HG02970 (cell line): ENCODE measurements at regions not wholly inside any gene's neighbourhood (a gene's known extent, or its start where the extent isn't known, plus 50 kb on each side); places are given as distances from the start of the nearest gene placed in this dataset.

ENCODE experiments used
- ATAC-seq: cut with Tn5 transposase; IDR thresholded peaks from one replicate; pipeline ENCODE4 v1.9.1; 2021; ENCODE audit warnings: mild to moderate bottlenecking, moderate library complexity, moderate number of reproducible peaks; ENCODE audit not compliant: unreplicated experiment, low FRiP score

GRCh38 chr7:10210000-10210399 is 763.7 kb upstream of the PHF14 start:
- ATAC-seq, result no peak

GRCh38 chr7:10211016-10211415 is 762.7 kb upstream of the PHF14 start:
- no peak for ATAC-seq

GRCh38 chr7:10211861-10212260 is 761.8 kb upstream of the PHF14 start:
- no peak for ATAC-seq

GRCh38 chr7:10212649-10213048 is 761.0 kb upstream of the PHF14 start:
- no peak for ATAC-seq

- no peak for ATAC-seq
Observed at GRCh38 chr7:10216462-10216861, 757.2 kb upstream of the PHF14 start.

- no peak for ATAC-seq
Observed at GRCh38 chr7:10221084-10221483, 752.6 kb upstream of the PHF14 start.

GRCh38 chr7:10222976-10223375 is 750.7 kb upstream of the PHF14 start:
- no peak for ATAC-seq

- no peak for ATAC-seq
Observed at GRCh38 chr7:10225275-10225674, 748.4 kb upstream of the PHF14 start.

GRCh38 chr7:10237306-10237705 is 736.4 kb upstream of the PHF14 start:
- no peak for ATAC-seq

- no peak for ATAC-seq
Observed at GRCh38 chr7:10238641-10239040, 735.0 kb upstream of the PHF14 start.

GRCh38 chr7:10239695-10240345 is 733.9 kb upstream of the PHF14 start:
- ATAC-seq, result no peak

GRCh38 chr7:10245406-10245805 is 728.3 kb upstream of the PHF14 start:
- ATAC-seq, result no peak

- ATAC-seq, result no peak
Observed at GRCh38 chr7:10257438-10257837, 716.2 kb upstream of the PHF14 start.

- ATAC-seq, result no peak
Observed at GRCh38 chr7:10266976-10267375, 706.7 kb upstream of the PHF14 start.

GRCh38 chr7:10268034-10268433 is 705.6 kb upstream of the PHF14 start:
- no peak for ATAC-seq

GRCh38 chr7:10282909-10283308 is 690.8 kb upstream of the PHF14 start:
- no peak for ATAC-seq

GRCh38 chr7:10284001-10284400 is 689.7 kb upstream of the PHF14 start:
- ATAC-seq, result no peak

GRCh38 chr7:10299384-10299783 is 674.3 kb upstream of the PHF14 start:
- ATAC-seq, result no peak

GRCh38 chr7:10300577-10300976 is 673.1 kb upstream of the PHF14 start:
- no peak for ATAC-seq

GRCh38 chr7:10308276-10308675 is 665.4 kb upstream of the PHF14 start:
- ATAC-seq, result no peak

GRCh38 chr7:10312942-10313341 is 660.7 kb upstream of the PHF14 start:
- ATAC-seq, result no peak

GRCh38 chr7:10315881-10316280 is 657.8 kb upstream of the PHF14 start:
- ATAC-seq, result no peak

GRCh38 chr7:10316488-10316887 is 657.2 kb upstream of the PHF14 start:
- ATAC-seq, result no peak
